Iris pigment epithelial cell (primary cell): ENCODE measurements at regions not wholly inside any gene's neighbourhood (a gene's known extent, or its start where the extent isn't known, plus 50 kb on each side); places are given as distances from the start of the nearest gene placed in this dataset.
"Not testable (repeated sequence)": the region's sequence is repeated elsewhere in the genome, so short reads cannot be mapped to it uniquely, and the experiment has no call there.

Source experiments
- DNase-seq: peaks from one replicate; pipeline ENCODE4 v3.0.0-alpha.2; 2011; ENCODE audit warnings: low read depth

GRCh38 chr3:101950510-101950909, 101.2 kb downstream of the NFKBIZ start:
- DNase-seq: peak; percentile 96

DNA sequence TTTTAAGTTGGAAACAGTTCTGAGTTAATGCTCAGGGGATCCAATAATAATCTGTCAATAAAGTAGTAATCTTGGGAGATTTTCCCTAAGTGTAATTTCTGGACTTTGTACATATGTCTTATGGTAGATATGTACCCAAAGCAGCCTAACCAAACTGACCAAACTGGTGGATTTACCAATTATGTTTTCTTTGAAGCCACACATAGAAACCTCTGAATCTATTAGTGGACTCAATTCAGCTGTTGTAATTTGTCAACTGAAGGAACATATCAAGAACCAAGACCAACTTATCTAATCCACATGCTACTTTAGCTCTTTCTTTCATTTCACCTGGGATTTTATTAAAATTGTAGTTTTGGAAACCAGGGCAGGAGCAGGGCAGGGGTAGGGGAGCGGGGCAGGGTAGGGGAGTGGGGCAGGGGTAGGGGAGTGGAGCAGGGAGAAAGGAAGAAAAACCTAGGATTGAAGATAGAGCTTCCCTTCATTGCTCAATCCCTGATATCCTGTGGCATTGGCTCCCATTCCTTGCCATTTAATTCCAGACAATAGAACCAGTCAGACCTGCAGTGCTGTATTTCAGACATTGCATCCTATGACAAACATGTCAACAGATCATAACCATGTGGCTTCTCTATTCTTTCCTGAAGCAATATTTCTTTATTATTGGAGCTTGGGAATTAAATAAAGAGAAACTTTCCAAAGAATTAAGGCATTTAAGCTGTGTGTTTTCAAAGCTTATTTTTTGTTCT, 101.8 kb downstream of the NFKBIZ start:
- no peak for DNase-seq

GRCh38 chr3:101954361-101954760, 105.0 kb downstream of the NFKBIZ start:
- no peak for DNase-seq

DNA sequence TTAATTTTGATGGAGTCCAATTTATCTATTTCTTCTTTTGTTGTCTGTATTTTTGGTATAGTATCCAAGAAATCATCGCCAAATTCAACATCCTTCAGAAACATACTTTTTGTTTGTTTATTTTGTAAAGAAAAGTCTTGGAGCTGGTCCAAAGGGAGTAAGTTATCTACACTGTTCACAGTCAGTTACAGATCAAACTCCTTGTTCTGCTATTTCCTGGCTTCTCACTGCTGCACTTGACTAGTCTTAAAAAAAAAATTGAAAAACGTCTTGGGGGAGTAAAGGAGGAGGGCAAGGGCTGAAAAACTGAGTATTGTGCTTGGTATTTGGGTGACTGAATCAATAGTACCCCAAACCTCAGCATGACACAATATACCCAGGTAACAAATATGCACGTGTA, 105.6 kb downstream of the NFKBIZ start:
- DNase-seq: peak; percentile 55

GRCh38 chr3:101962055-101962454, 112.7 kb downstream of the NFKBIZ start:
- DNase-seq: peak; percentile 69

GRCh38 chr3:101963902-101964362, 114.6 kb downstream of the NFKBIZ start:
- peak; percentile 88 for DNase-seq

GRCh38 chr3:101964861-101965260, 115.5 kb downstream of the NFKBIZ start:
- no peak for DNase-seq

- DNase-seq: no peak
Observed at GRCh38 chr3:101966226-101966625, 116.9 kb downstream of the NFKBIZ start.

DNA sequence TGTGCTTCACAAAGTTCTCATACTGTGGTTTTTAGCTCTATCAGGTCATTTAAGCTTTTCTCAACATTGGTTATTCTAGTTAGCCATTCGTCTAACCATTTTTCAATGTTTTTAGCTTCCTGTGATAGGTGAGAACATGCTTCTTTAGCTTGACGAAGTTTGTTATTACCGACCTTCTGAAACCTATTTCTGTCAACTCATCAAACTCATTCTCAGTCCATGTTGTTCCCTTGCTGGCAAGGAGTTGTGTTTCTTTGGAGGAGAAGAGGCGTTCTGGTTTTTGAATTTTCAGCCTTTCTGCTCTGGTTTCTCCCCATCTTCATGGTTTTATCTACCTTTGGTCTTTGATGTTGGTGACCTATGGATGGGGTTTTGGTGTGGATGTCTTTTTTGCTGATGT, 120.9 kb downstream of the NFKBIZ start:
- DNase-seq: no peak

DNA sequence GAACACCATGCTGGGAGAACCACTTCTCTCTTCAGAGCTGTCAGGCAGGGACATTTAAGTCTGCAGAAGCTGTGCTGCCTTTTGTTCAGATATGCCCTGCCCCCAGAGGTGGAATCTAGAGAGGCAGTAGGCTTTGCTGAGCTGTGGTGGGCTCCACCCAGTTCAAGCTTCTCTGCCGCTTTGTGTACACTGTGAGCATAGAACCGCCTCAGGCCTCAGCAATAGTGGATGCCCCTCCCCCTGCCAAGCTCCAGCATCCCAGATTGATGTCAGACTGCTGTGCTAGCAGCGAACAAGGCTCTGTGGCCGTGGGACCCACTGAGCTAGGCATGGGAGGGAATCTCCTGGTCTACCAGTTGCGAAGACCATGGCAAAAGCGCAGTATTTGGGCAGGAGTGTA, 121.6 kb downstream of the NFKBIZ start:
- no peak for DNase-seq

- DNase-seq: no peak
Observed at GRCh38 chr3:101972430-101973162, 123.3 kb downstream of the NFKBIZ start.

DNA sequence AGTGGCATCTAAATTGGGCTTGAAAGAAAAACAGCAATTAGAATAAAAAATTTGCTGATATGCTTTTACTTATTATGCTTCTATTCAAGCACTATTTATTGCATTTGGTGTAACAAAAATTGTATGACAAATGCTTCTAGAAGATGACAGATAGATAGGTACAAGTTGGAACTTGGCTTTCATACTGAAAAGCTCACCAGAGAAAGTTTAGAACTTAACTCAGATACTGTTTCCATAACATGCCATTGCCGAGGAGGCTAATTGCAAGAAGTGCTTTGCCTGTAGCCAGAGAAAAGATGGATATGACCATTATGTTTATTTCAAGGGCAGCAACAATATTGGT, 123.8 kb downstream of the NFKBIZ start:
- DNase-seq: no peak

- DNase-seq: not testable (repeated sequence)
Observed at GRCh38 chr3:101975415-101975814, 126.1 kb downstream of the NFKBIZ start.

GRCh38 chr3:101976473-101976872, 127.2 kb downstream of the NFKBIZ start:
- peak; percentile 53 for DNase-seq

GRCh38 chr3:101978348-101978747, 129.0 kb downstream of the NFKBIZ start:
- DNase-seq: no peak

DNA sequence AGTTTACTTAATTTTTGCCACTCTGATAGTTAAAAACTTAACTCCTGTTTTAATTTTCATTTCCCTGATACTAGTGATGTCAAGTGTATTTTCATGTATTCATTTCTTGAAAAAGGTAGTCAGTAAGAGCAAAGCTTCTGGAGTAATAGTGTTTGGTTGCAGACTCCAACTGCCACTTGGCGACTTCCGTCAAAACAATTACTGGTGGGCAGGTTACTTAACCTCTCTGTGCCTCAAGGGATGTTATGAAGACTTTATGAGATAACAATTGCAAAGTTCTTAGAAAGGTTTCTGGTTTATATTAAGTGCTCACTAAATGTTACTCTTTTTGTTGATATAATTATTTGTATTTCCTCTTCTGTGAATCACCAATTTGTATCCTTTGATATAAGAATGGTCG, 129.7 kb downstream of the NFKBIZ start:
- no peak for DNase-seq

- DNase-seq: no peak
Observed at GRCh38 chr3:101984356-101984755, 135.0 kb downstream of the NFKBIZ start.

GRCh38 chr3:101988596-101988995, 139.3 kb downstream of the NFKBIZ start:
- no peak for DNase-seq

- DNase-seq: no peak
Observed at GRCh38 chr3:101989578-101990200, 140.4 kb downstream of the NFKBIZ start.

DNA sequence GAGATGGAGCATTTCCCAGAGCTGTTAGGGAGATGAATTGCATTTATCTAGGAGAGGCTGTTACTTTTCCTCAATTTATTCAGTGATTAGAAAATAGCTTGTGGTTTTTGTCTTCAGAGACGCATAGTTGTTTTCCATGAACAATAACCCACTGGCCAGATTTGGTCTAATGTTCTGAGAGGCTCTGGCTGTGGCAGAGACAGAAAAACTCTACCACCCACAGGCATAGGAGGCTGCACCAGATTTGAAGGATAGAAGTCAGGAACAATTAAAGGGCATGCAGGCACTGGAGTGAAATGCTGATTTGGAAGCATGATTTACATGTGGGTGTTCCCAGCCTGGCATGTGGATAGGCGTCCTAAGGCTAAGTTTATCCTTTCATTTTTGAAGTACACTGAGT, 143.5 kb downstream of the NFKBIZ start:
- no peak for DNase-seq

DNA sequence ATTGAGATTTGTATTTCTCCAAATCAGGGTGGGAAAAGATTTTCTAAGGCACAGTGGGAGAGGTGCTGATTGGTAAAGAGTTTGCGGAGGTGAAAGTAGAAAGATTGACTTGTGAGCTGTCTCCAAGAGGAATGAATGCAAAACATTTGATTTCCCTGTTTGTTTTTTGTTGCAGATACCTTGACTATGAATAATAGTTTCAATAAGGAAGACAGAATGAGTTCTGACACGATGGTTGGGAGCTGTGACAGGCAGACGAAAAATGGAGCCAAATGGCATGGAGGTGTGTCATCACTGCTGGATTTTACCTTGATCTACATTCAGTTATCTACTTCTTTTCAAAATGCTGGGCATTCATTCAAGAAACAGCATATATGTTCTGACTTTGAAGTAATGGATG, 145.1 kb downstream of the NFKBIZ start:
- no peak for DNase-seq

DNA sequence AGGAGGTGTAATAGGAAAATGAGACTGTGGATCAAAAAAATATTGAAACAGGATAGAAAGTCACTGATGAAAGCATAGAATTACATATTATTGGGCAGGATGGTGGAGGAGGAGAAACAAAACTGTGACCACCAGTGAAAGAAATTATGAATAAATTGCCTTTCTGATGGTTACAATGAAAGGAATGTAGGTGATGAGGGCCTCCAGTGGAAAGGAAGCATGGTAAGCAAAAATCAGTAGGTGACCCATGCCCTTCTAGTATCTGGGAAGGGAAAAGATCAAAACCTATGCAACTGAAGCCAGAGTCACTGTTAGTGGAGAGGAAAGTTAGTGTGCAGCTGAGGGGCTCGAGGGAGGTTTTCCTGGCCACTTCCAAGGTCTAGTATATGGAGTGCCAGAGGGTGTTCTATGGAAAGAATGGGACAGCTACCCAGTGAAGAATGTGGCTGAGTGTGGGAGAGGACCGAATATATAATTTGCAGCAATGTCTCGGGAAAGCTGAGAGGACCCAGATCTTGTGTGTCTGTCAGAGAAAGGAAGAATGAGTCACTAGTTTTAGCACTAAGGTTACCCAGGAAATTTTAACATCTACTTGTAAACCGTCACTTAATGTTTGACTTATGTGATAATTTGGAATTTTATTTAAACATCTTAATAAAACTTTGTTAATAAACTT, 146.2 kb downstream of the NFKBIZ start:
- peak; percentile 57 for DNase-seq

GRCh38 chr3:101996832-101997231, 147.5 kb downstream of the NFKBIZ start:
- no peak for DNase-seq
